LNCaP clone FGC (cell line): ENCODE measurements at regions not wholly inside any gene's neighbourhood (a gene's known extent, or its start where the extent isn't known, plus 50 kb on each side); places are given as distances from the start of the nearest gene placed in this dataset.

Experiments
- DNase-seq: peaks from one replicate; pipeline ENCODE4 v3.0.0-alpha.2; 2011; ENCODE audit warnings: low read depth
- H3K4me3 ChIP-seq: 2 replicates; pipeline ENCODE4 v1.5.1; 2011; ENCODE audit warnings: mild to moderate bottlenecking, low read depth, low read length, control low read depth
- TF ChIP-seq, protein P1 (sequence below): IDR thresholded peaks from 2 replicates; pipeline ENCODE4 v1.5.1; 2012; ENCODE audit warnings: mild to moderate bottlenecking; ENCODE audit not compliant: control insufficient read depth, insufficient read depth; ENCODE audit errors: extremely low read depth

DNA sequence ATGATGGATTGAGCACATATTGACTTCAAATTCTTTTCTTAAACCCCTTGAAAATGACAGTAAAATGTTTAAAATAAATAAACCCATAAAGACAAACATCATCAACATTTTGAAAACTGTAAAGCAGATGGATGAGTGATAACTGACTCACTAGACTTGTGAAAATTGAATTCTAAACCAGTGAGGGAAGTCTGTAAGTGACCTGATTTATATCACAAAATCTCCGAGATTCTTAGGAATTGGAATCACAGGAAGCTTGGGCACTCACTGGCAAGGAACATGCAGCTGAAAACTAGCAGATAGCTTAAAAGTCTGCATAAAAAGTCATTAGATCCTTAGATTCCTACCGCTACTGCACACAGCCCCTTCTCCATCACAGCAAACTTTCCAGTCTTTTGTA lies 51.3 kb upstream of the TSC22D1 start:
- H3K4me3 ChIP-seq, result no peak overlapping the region
- no peak for DNase-seq
- TF ChIP-seq, protein P1, sequence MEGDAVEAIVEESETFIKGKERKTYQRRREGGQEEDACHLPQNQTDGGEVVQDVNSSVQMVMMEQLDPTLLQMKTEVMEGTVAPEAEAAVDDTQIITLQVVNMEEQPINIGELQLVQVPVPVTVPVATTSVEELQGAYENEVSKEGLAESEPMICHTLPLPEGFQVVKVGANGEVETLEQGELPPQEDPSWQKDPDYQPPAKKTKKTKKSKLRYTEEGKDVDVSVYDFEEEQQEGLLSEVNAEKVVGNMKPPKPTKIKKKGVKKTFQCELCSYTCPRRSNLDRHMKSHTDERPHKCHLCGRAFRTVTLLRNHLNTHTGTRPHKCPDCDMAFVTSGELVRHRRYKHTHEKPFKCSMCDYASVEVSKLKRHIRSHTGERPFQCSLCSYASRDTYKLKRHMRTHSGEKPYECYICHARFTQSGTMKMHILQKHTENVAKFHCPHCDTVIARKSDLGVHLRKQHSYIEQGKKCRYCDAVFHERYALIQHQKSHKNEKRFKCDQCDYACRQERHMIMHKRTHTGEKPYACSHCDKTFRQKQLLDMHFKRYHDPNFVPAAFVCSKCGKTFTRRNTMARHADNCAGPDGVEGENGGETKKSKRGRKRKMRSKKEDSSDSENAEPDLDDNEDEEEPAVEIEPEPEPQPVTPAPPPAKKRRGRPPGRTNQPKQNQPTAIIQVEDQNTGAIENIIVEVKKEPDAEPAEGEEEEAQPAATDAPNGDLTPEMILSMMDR, result no peak

DNA sequence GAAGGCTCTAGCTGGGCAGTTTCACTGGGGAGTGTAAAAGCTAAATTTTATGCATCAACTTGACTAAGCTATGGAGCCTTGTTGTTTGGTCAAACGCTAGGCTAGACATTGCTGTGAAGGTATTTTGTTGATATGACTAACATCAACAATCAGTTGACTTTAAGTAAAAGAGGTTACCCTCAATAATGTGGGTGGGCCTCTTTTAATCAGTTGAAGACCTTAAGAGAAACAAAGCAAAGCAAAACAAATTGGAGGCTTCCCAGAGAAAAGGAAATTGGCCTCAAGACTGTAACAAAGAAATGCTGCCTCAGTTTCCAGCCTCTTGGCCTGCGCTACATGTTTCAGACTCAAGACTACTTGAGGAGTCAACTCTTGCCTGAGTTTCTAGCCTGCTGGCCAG lies 50.0 kb upstream of the TSC22D1 start:
- TF ChIP-seq, protein P1, result no peak

More for the DNA sequence above, 50.0 kb upstream of the TSC22D1 start:
- no peak overlapping the region for H3K4me3 ChIP-seq
- DNase-seq, result no peak
